Subcutaneous abdominal adipose tissue (tissue), 5 donors: ENCODE measurements at regions not wholly inside any gene's neighbourhood (a gene's known extent, or its start where the extent isn't known, plus 50 kb on each side); places are given as distances from the start of the nearest gene placed in this dataset.
"Not testable (repeated sequence)": the region's sequence is repeated elsewhere in the genome, so short reads cannot be mapped to it uniquely, and the experiment has no call there.

ENCODE experiments used
- H3K27ac ChIP-seq: one replicate; pipeline ENCODE4 v1.7.0; 2013; ENCODE audit warnings: low read depth, mild to moderate bottlenecking, inconsistent platforms, low read length, moderate library complexity
- H3K27me3 ChIP-seq, 5 donors: one replicate each; pipeline ENCODE4 v1.7.0; 2013; ENCODE audit warnings: low read length in 5 of 5, inconsistent platforms in 1 of 5; ENCODE audit not compliant: control insufficient read depth in 5 of 5, insufficient read depth in 4 of 5
- H3K36me3 ChIP-seq, 5 donors: one replicate each; pipeline ENCODE4 v1.7.0; 2013; ENCODE audit warnings: low read length in 5 of 5; ENCODE audit not compliant: control insufficient read depth in 5 of 5, insufficient read depth in 5 of 5
- H3K4me1 ChIP-seq, 5 donors: one replicate each; pipeline ENCODE4 v1.7.0; 2013; ENCODE audit warnings: low read length in 5 of 5, mild to moderate bottlenecking in 3 of 5, moderate library complexity in 1 of 5; ENCODE audit not compliant: control insufficient read depth in 5 of 5, insufficient read depth in 5 of 5
- H3K4me3 ChIP-seq, 5 donors: one replicate each; pipeline ENCODE4 v1.7.0; 2013; ENCODE audit warnings: low read length in 5 of 5, low read depth in 1 of 5
- H3K9ac ChIP-seq, 5 donors: one replicate each; pipeline ENCODE4 v1.7.0; 2013; ENCODE audit warnings: low read length in 5 of 5, mild to moderate bottlenecking in 4 of 5, moderate library complexity in 3 of 5
- H3K9me3 ChIP-seq, 5 donors: one replicate each; pipeline ENCODE4 v1.7.0; 2013; ENCODE audit warnings: low read length in 5 of 5; ENCODE audit not compliant: control insufficient read depth in 5 of 5
- donor health status: healthy.
- donor health status: healthy.
- donor health status: healthy.
- donor health status: healthy.
- donor health status: healthy.

GRCh38 chr10:60605476-60605875, 172.8 kb upstream of the CDK1 start:
- H3K27me3 ChIP-seq: no peaks in the 10 kb centered on the region
- no peak overlapping the region for H3K9ac ChIP-seq
- H3K36me3 ChIP-seq: no peaks in the 10 kb centered on the region
- H3K27ac ChIP-seq: no peak overlapping the region
- H3K9me3 ChIP-seq: no peaks in the 10 kb centered on the region
- no peaks in the 10 kb centered on the region for H3K4me1 ChIP-seq
- H3K4me3 ChIP-seq: no peak overlapping the region

GRCh38 chr10:60604342-60604741, 173.9 kb upstream of the CDK1 start:
- H3K27ac ChIP-seq: no peak overlapping the region
- H3K4me3 ChIP-seq: no peak overlapping the region
- no peaks in the 10 kb centered on the region for H3K4me1 ChIP-seq
- H3K27me3 ChIP-seq: no peaks in the 10 kb centered on the region
- H3K9me3 ChIP-seq: no peaks in the 10 kb centered on the region
- no peak overlapping the region for H3K9ac ChIP-seq
- H3K36me3 ChIP-seq: no peaks in the 10 kb centered on the region

GRCh38 chr10:60597513-60597912, 180.8 kb upstream of the CDK1 start:
- Histone ChIP-seq H3K4me3 (no peak overlapping the region), H3K36me3 (no peaks in the 10 kb centered on the region), H3K4me1 (no peaks in the 10 kb centered on the region), H3K9ac (no peak overlapping the region), H3K27me3 (no peaks in the 10 kb centered on the region), H3K27ac (no peak overlapping the region), H3K9me3 (no peaks in the 10 kb centered on the region)

- no peaks in the 10 kb centered on the region for H3K27me3 ChIP-seq
- no peak overlapping the region for H3K9ac ChIP-seq
- H3K27ac ChIP-seq: no peak overlapping the region
- H3K36me3 ChIP-seq: no peaks in the 10 kb centered on the region
- no peaks in the 10 kb centered on the region for H3K4me1 ChIP-seq
- no peaks in the 10 kb centered on the region for H3K9me3 ChIP-seq
- no peak overlapping the region for H3K4me3 ChIP-seq
These were observed 182.4 kb upstream of the CDK1 start for GRCh38 chr10:60595852-60596251.

GRCh38 chr10:60594476-60595051, 183.7 kb upstream of the CDK1 start:
- no peak overlapping the region for H3K27ac ChIP-seq
- H3K9me3 ChIP-seq: no peaks in the 10 kb centered on the region
- no peak overlapping the region for H3K4me3 ChIP-seq
- H3K27me3 ChIP-seq: no peaks in the 10 kb centered on the region
- no peaks in the 10 kb centered on the region for H3K36me3 ChIP-seq
- H3K9ac ChIP-seq: no peak overlapping the region
- no peaks in the 10 kb centered on the region for H3K4me1 ChIP-seq

GRCh38 chr10:60591119-60591518, 187.2 kb upstream of the CDK1 start:
- no peak overlapping the region for H3K9ac ChIP-seq
- no peak overlapping the region for H3K27ac ChIP-seq
- H3K36me3 ChIP-seq: no peaks in the 10 kb centered on the region
- H3K4me3 ChIP-seq: no peak overlapping the region
- H3K27me3 ChIP-seq: no peaks in the 10 kb centered on the region
- no peaks in the 10 kb centered on the region for H3K4me1 ChIP-seq
- no peaks in the 10 kb centered on the region for H3K9me3 ChIP-seq

DNA sequence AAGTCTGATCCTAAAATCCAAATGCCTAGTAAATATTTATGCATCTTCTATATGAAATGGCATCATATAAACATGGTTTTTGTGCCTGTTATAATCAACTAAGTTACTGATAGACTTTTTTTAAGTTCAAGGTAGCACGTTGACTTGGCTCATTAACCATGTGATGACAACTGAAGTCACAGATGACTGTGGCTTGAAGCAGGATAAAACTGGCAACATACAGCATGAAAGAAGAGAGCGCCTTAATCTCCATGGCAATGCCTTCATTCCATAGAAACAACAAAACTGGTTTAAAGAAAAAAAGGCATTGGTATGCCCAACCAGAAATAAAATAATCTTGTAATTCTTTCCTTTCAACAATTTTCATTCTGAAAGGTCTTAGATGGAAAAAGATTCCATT, 188.9 kb upstream of the CDK1 start:
- Histone ChIP-seq H3K9ac (no peak overlapping the region), H3K27ac (no peak overlapping the region), H3K4me3 (no peak overlapping the region), H3K9me3 (no peaks in the 10 kb centered on the region), H3K4me1 (no peaks in the 10 kb centered on the region), H3K36me3 (no peaks in the 10 kb centered on the region), H3K27me3 (no peaks in the 10 kb centered on the region)

DNA sequence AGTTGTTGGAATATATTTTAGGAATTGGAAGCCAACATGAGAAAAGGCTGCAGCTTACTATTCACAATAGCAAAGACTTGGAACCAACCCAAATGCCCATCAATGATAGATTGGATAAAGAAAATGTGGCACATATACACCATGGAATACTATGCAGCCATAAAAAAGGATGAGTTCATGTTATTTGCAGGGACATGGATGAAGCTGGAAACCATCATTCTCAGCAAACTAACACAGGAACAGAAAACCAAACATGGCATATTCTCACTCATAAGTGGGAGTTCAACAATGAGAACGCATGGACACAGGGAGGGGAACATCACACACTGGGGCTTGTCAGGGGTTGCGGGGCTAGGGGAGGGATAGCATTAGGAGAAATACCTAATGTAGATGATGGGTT, 192.1 kb upstream of the ANK3 start:
- not testable (repeated sequence) for H3K9ac ChIP-seq, H3K27ac ChIP-seq, H3K36me3 ChIP-seq, H3K27me3 ChIP-seq, H3K9me3 ChIP-seq, H3K4me3 ChIP-seq, H3K4me1 ChIP-seq

GRCh38 chr10:60578217-60578616, 188.5 kb upstream of the ANK3 start:
- Histone ChIP-seq H3K27ac (no peak overlapping the region), H3K9me3 (no peaks in the 10 kb centered on the region), H3K36me3 (no peaks in the 10 kb centered on the region), H3K27me3 (no peaks in the 10 kb centered on the region), H3K9ac (no peak overlapping the region), H3K4me1 (no peaks in the 10 kb centered on the region), H3K4me3 (no peak overlapping the region)

- Histone ChIP-seq H3K36me3 (no peaks in the 10 kb centered on the region), H3K27ac (no peak overlapping the region), H3K4me3 (peak overlapping the region in 1 of 5 donors; percentile 14), H3K4me1 (peaks cover 0 to 10% (median 6%) of the 10 kb centered on the region in 5 donors), H3K27me3 (peaks cover 0 to 3% (median 0%) of the 10 kb centered on the region in 5 donors), H3K9me3 (no peaks in the 10 kb centered on the region), H3K9ac (no peak overlapping the region)
These were observed 186.7 kb upstream of the ANK3 start for GRCh38 chr10:60576130-60577069.
